IMR-90 (cell line): ENCODE measurements at regions not wholly inside any gene's neighbourhood (a gene's known extent, or its start where the extent isn't known, plus 50 kb on each side); places are given as distances from the start of the nearest gene placed in this dataset.

ENCODE experiments used
- ATAC-seq: fragments of 200-7000 bp; cut with Tn5 transposase; 2 replicates; pipeline ENCODE4 v1.9.1; 2020; ENCODE audit warnings: low read depth, mild to moderate bottlenecking, moderate library complexity
- BruUV-seq: library from RNA; stranded (reverse); fragments of 400-500 nt; replicated peaks from 2 replicates; lab custom pipeline; 2021; lab: Mats Ljungman, UMichigan
- CTCF ChIA-PET: fragments of 300-600 bp; formaldehyde crosslinking; extraction: SDS; loops from one replicate; lab custom pipeline; 2021; ENCODE audit warnings: antibody characterized with exemption; lab: Yijun Ruan, JAX
- POLR2A ChIA-PET: fragments of 300-600 bp; sonication (Branson Sonifier 250); formaldehyde crosslinking; loops from one replicate; lab custom pipeline; 2022; ENCODE audit warnings: antibody characterized with exemption; ENCODE audit not compliant: unreplicated experiment; lab: Charles Lee
- DNase-seq: peaks from one replicate; pipeline ENCODE4 v3.0.0; 2013
- H2AFZ ChIP-seq: replicated peaks from 2 replicates; pipeline ENCODE3; 2013; ENCODE audit warnings: low read length, mild to moderate bottlenecking; ENCODE audit not compliant: poor library complexity
- H2AK5ac ChIP-seq: 2 replicates; pipeline ENCODE4 v1.6.1; 2013; ENCODE audit warnings: low read depth, low read length, inconsistent platforms
- H2AK9ac ChIP-seq: replicated peaks from 2 replicates; pipeline ENCODE3; 2013; ENCODE audit warnings: mild to moderate bottlenecking, low read depth, low read length, moderate library complexity; ENCODE audit not compliant: poor library complexity
- H2BK120ac ChIP-seq: 2 replicates; pipeline ENCODE4 v1.6.1; 2013; ENCODE audit warnings: low read depth, low read length, inconsistent platforms
- H2BK15ac ChIP-seq: 3 replicates; pipeline ENCODE4 v1.6.1; 2013; ENCODE audit warnings: low read depth, low read length, inconsistent platforms
- H2BK20ac ChIP-seq: 2 replicates; pipeline ENCODE4 v1.6.1; 2013; ENCODE audit warnings: low read depth, mild to moderate bottlenecking, inconsistent platforms, low read length, moderate library complexity
- H2BK5ac ChIP-seq: 2 replicates; pipeline ENCODE4 v1.6.1; 2013; ENCODE audit warnings: mild to moderate bottlenecking, low read depth, low read length, inconsistent platforms; ENCODE audit not compliant: poor library complexity, severe bottlenecking
- H3K14ac ChIP-seq: replicated peaks from 2 replicates; pipeline ENCODE4 v1.6.1; 2013; ENCODE audit warnings: low read depth, low read length, inconsistent platforms
- H3K18ac ChIP-seq: 2 replicates; pipeline ENCODE4 v1.6.1; 2013; ENCODE audit warnings: low read depth, low read length, control low read depth
- H3K23ac ChIP-seq: 2 replicates; pipeline ENCODE4 v1.6.1; 2013; ENCODE audit warnings: low read depth, low read length, inconsistent platforms
- H3K27ac ChIP-seq: 2 replicates; pipeline ENCODE4 v1.5.1; 2013; ENCODE audit warnings: mild to moderate bottlenecking, control low read depth, low read length; ENCODE audit not compliant: insufficient read depth
- H3K27me3 ChIP-seq: 2 replicates; pipeline ENCODE4 v1.6.1; 2013; ENCODE audit warnings: low read length; ENCODE audit not compliant: control insufficient read depth, insufficient read depth
- H3K36me3 ChIP-seq: 2 replicates; pipeline ENCODE4 v1.6.1; 2013; ENCODE audit warnings: low read length, mixed read lengths; ENCODE audit not compliant: control insufficient read depth, insufficient read depth
- H3K4ac ChIP-seq: 2 replicates; pipeline ENCODE4 v1.6.1; 2013; ENCODE audit warnings: low read depth, low read length, inconsistent platforms
- H3K4me1 ChIP-seq: 2 replicates; pipeline ENCODE4 v1.6.1; 2013; ENCODE audit warnings: low read length, mixed read lengths; ENCODE audit not compliant: control insufficient read depth, insufficient read depth
- H3K4me2 ChIP-seq: 2 replicates; pipeline ENCODE4 v1.6.1; 2013; ENCODE audit warnings: low read depth, mild to moderate bottlenecking, control low read depth, low read length, moderate library complexity
- H3K4me3 ChIP-seq: 2 replicates; pipeline ENCODE4 v1.5.1; 2013; ENCODE audit warnings: low read depth, mild to moderate bottlenecking, control low read depth, low read length, moderate library complexity; ENCODE audit not compliant: insufficient read depth
- H3K56ac ChIP-seq: 2 replicates; pipeline ENCODE4 v1.6.1; 2013; ENCODE audit warnings: low read length, inconsistent platforms; ENCODE audit not compliant: insufficient read depth; ENCODE audit errors: extremely low read depth
- H3K79me1 ChIP-seq, 2 experiments: 2 replicates each; pipeline ENCODE4 v1.6.1; 2013; ENCODE audit warnings: low read length in 2 of 2, inconsistent platforms in 1 of 2, low read depth in 1 of 2
- H3K9ac ChIP-seq: 2 replicates; pipeline ENCODE4 v1.6.1; 2013; ENCODE audit warnings: low read depth, low read length, control low read depth
- H3K9me1 ChIP-seq: 2 replicates; pipeline ENCODE4 v1.6.1; 2013; ENCODE audit warnings: low read length, inconsistent platforms; ENCODE audit not compliant: insufficient read depth
- H3K9me3 ChIP-seq: 2 replicates; pipeline ENCODE4 v1.6.1; 2013; ENCODE audit warnings: low read length; ENCODE audit not compliant: control insufficient read depth, insufficient read depth
- H4K20me1 ChIP-seq: 2 replicates; pipeline ENCODE4 v1.6.1; 2013; ENCODE audit warnings: low read length, inconsistent platforms; ENCODE audit not compliant: insufficient read depth
- H4K5ac ChIP-seq: 2 replicates; pipeline ENCODE4 v1.6.1; 2013; ENCODE audit warnings: mild to moderate bottlenecking, low read depth, low read length, control low read depth
- H4K8ac ChIP-seq, 2 experiments: 2 replicates each; pipeline ENCODE4 v1.6.1; 2013; ENCODE audit warnings: low read depth in 2 of 2, low read length in 2 of 2, control low read depth in 1 of 2, inconsistent platforms in 1 of 2
- H4K91ac ChIP-seq: 2 replicates; pipeline ENCODE4 v1.6.1; 2013; ENCODE audit warnings: low read depth, low read length, inconsistent platforms; ENCODE audit not compliant: insufficient read depth
- CEBPB ChIP-seq: IDR thresholded peaks from 2 replicates; pipeline ENCODE4 v1.6.1; 2012; ENCODE audit warnings: low read depth, low read length, improper control_type of control experiment
- CHD1 ChIP-seq: IDR thresholded peaks from 2 replicates; pipeline ENCODE4 v1.6.1; 2012; ENCODE audit warnings: low read depth, low read length, improper control_type of control experiment
- ELK1 ChIP-seq: fragments of 150-350 bp; IDR thresholded peaks from 2 replicates; pipeline ENCODE4 v1.6.1; 2016; ENCODE audit warnings: low read depth, mild to moderate bottlenecking, low read length, moderate library complexity, borderline replicate concordance
- FOS ChIP-seq: fragments of 150-350 bp; IDR thresholded peaks from 2 replicates; pipeline ENCODE4 v1.6.1; 2016; ENCODE audit warnings: low read depth, low read length
- MAZ ChIP-seq: IDR thresholded peaks from 2 replicates; pipeline ENCODE4 v1.6.1; 2012; ENCODE audit warnings: low read depth, mild to moderate bottlenecking, low read length, improper control_type of control experiment, moderate library complexity, borderline replicate concordance
- MXI1 ChIP-seq: IDR thresholded peaks from 2 replicates; pipeline ENCODE4 v1.6.1; 2012; ENCODE audit warnings: low read depth, mild to moderate bottlenecking, low read length, moderate library complexity, borderline replicate concordance
- NFE2L2 ChIP-seq: fragments of 150-350 bp; IDR thresholded peaks from 2 replicates; pipeline ENCODE4 v1.6.1; 2016; ENCODE audit warnings: low read depth, mild to moderate bottlenecking, low read length
- POLR2A ChIP-seq: IDR thresholded peaks from 2 replicates; pipeline ENCODE4 v1.6.1; 2012; ENCODE audit warnings: mild to moderate bottlenecking, low read depth, low read length
- RFX5 ChIP-seq: IDR thresholded peaks from 2 replicates; pipeline ENCODE4 v1.8.0; 2012; ENCODE audit warnings: low read depth, mild to moderate bottlenecking, low read length, moderate library complexity
- SMC3 ChIP-seq: fragments of 150-350 bp; IDR thresholded peaks from 2 replicates; pipeline ENCODE4 v1.6.1; 2016; ENCODE audit warnings: low read depth, mild to moderate bottlenecking, antibody characterized with exemption, low read length, moderate library complexity
- WGBS, 2 experiments: methylation state at CpG; one replicate each; pipeline versions ENCODE4 v1.1.5 to v1.1.7; 2013; ENCODE audit warnings: missing lambda C conversion rate in 2 of 2; ENCODE audit not compliant: insufficient read length in 1 of 2; ENCODE audit errors: extremely low coverage in 2 of 2; 5-methylcytosine and 5-hydroxymethylcytosine counted together
- dilution Hi-C: fragments of 300-500 bp; cut with HindIII; formaldehyde crosslinking; loops from one replicate; pipeline ENCODE4 v1.14.3; 2018; ENCODE audit warnings: low sequenced_read_pairs; ENCODE audit not compliant: unreplicated experiment
- in situ Hi-C: fragments of 300-500 bp; cut with MboI; formaldehyde crosslinking; loops from 3 replicates; pipeline ENCODE4 v1.14.3; 2019; ENCODE audit warnings: low sequenced_read_pairs, inconsistent platforms, mixed read lengths
- intact Hi-C: fragments of 100-400 bp; cut with micrococcal nuclease; formaldehyde crosslinking; loops from 2 replicates; pipeline ENCODE4 v1.10.0; 2022
- TF ChIP-seq, protein P1 (sequence below): fragments of 150-350 bp; IDR thresholded peaks from 2 replicates; pipeline ENCODE4 v1.6.1; 2017; ENCODE audit warnings: mild to moderate bottlenecking, antibody characterized with exemption, low read length, low read depth

GRCh38 chr5:125422342-125422741 lies 675.9 kb upstream of the ZNF608 start:
- CTCF ChIA-PET, result interaction anchor here (0.6 kb wide), 1 partner anchor 43 kb away, joined by 3 read pairs; no protein-coding TSS in a partner anchor
- in situ Hi-C loops, result no loop called here

More at GRCh38 chr5:125422342-125422741, 675.9 kb upstream of the ZNF608 start:
- Histone ChIP-seq H2AFZ (no peak overlapping the region), H3K36me3 (no peaks in the 10 kb centered on the region), H3K4me2 (no peak overlapping the region), H4K20me1 (no peaks in the 10 kb centered on the region), H3K9ac (no peak overlapping the region), H3K9me1 (no peaks in the 10 kb centered on the region), H2BK15ac (no peak overlapping the region), H3K27me3 (0 out of 2 replicates have a peak, but pooled peaks cover 2% of the 10 kb centered on the region), H3K4me3 (no peak overlapping the region), H4K5ac (no peak overlapping the region), H3K23ac (no peak overlapping the region), H2BK20ac (no peak overlapping the region), H3K14ac (no peak overlapping the region), H4K8ac (no peak overlapping the region), H4K91ac (no peak overlapping the region), H3K4me1 (no peaks in the 10 kb centered on the region), H2BK120ac (no peak overlapping the region), H3K9me3 (no peaks in the 10 kb centered on the region), H3K4ac (no peak overlapping the region), H2BK5ac (no peak overlapping the region), H2AK5ac (no peak overlapping the region), H3K56ac (no peak overlapping the region), H3K18ac (no peak overlapping the region), H3K27ac (no peak overlapping the region), H2AK9ac (no peak overlapping the region), H3K79me1 (no peaks in the 10 kb centered on the region)
- DNase-seq (no peak), ATAC-seq (no peak)
- dilution Hi-C loops (no loop called here), intact Hi-C loops (no loop called here)
- TF ChIP-seq, protein P1, sequence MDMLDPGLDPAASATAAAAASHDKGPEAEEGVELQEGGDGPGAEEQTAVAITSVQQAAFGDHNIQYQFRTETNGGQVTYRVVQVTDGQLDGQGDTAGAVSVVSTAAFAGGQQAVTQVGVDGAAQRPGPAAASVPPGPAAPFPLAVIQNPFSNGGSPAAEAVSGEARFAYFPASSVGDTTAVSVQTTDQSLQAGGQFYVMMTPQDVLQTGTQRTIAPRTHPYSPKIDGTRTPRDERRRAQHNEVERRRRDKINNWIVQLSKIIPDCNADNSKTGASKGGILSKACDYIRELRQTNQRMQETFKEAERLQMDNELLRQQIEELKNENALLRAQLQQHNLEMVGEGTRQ, result no peak
- TF ChIP-seq NFE2L2, result no peak
- TF ChIP-seq CHD1, result no peak
- TF ChIP-seq CEBPB, result no peak
- TF ChIP-seq SMC3, result no peak
- TF ChIP-seq RFX5, result no peak
- no peak for TF ChIP-seq FOS
- no peak for TF ChIP-seq ELK1
- TF ChIP-seq POLR2A, result no peak
- no peak for TF ChIP-seq MXI1
- TF ChIP-seq MAZ, result no peak
- no TSS peak for BruUV-seq
- 100% methylated on average over 1 of the region's 5 CpGs; no CpG with 5 or more reads in 1 of the 2 experiments for WGBS, 2 experiments
- POLR2A ChIA-PET, result no interaction called here
